HG02763 (cell line): ENCODE measurements at regions not wholly inside any gene's neighbourhood (a gene's known extent, or its start where the extent isn't known, plus 50 kb on each side); places are given as distances from the start of the nearest gene placed in this dataset.
"Not testable (repeated sequence)": the region's sequence is repeated elsewhere in the genome, so short reads cannot be mapped to it uniquely, and the experiment has no call there.

Experiments used
- ATAC-seq: cut with Tn5 transposase; IDR thresholded peaks from one replicate; pipeline ENCODE4 v1.9.1; 2021; ENCODE audit warnings: mild to moderate bottlenecking, moderate library complexity; ENCODE audit not compliant: unreplicated experiment

- ATAC-seq = no peak
These were observed 119.6 kb upstream of the BANK1 start for GRCh38 chr4:101670897-101671296.

- no peak for ATAC-seq
These were observed 120.2 kb upstream of the BANK1 start for GRCh38 chr4:101670370-101670769.

- ATAC-seq = no peak
These were observed 120.7 kb upstream of the BANK1 start for GRCh38 chr4:101669832-101670188.

- no peak for ATAC-seq
These were observed 121.2 kb upstream of the BANK1 start for GRCh38 chr4:101669138-101669831.

GRCh38 chr4:101667348-101667747 is 123.2 kb upstream of the BANK1 start:
- ATAC-seq = no peak

GRCh38 chr4:101660607-101661006 is 129.9 kb upstream of the BANK1 start:
- ATAC-seq = no peak

GRCh38 chr4:101655857-101656256 is 134.7 kb upstream of the BANK1 start:
- ATAC-seq = no peak

- ATAC-seq = no peak
These were observed 135.5 kb upstream of the BANK1 start for GRCh38 chr4:101655005-101655404.

GRCh38 chr4:101651778-101652177 is 138.8 kb upstream of the BANK1 start:
- ATAC-seq = no peak

- ATAC-seq = no peak
These were observed 140.6 kb upstream of the BANK1 start for GRCh38 chr4:101649790-101650515.

GRCh38 chr4:101647710-101648034 is 142.9 kb upstream of the BANK1 start:
- no peak for ATAC-seq

GRCh38 chr4:101644516-101644915 is 146.0 kb upstream of the BANK1 start:
- ATAC-seq = no peak

- ATAC-seq = no peak
These were observed 147.2 kb upstream of the BANK1 start for GRCh38 chr4:101643186-101643837.

- not testable (repeated sequence) for ATAC-seq
These were observed 157.8 kb upstream of the BANK1 start for GRCh38 chr4:101632766-101633165.

GRCh38 chr4:101630319-101630986 is 160.1 kb upstream of the BANK1 start:
- no peak for ATAC-seq

GRCh38 chr4:101621120-101621519 is 169.4 kb upstream of the BANK1 start:
- no peak for ATAC-seq

GRCh38 chr4:101615652-101616051 is 174.9 kb upstream of the BANK1 start:
- no peak for ATAC-seq

- ATAC-seq = not testable (repeated sequence)
These were observed 183.5 kb upstream of the BANK1 start for GRCh38 chr4:101606989-101607388.

GRCh38 chr4:101604976-101605375 is 185.6 kb upstream of the BANK1 start:
- no peak for ATAC-seq

GRCh38 chr4:101600287-101600686 is 190.2 kb upstream of the BANK1 start:
- ATAC-seq = no peak

GRCh38 chr4:101599620-101600019 is 190.9 kb upstream of the BANK1 start:
- ATAC-seq = no peak
